Upper lobe of left lung (tissue), 6 donors: ENCODE measurements at regions not wholly inside any gene's neighbourhood (a gene's known extent, or its start where the extent isn't known, plus 50 kb on each side); places are given as distances from the start of the nearest gene placed in this dataset.
A peak's percentile ranks its signal among the peaks of the same experiment; 100 is the strongest.

Experiments
- ATAC-seq, 2 donors: fragments of 200-7000 bp; cut with Tn5 transposase; one replicate each; pipeline ENCODE4 v1.9.1; 2022; ENCODE audit warnings: mild to moderate bottlenecking in 2 of 2, moderate library complexity in 2 of 2; ENCODE audit not compliant: low FRiP score in 2 of 2
- DNase-seq, 2 donors: peaks; one replicate each; pipeline ENCODE4 v3.0.0-alpha.2; 2019 to 2020
- H3K27ac ChIP-seq, 4 donors: fragments of 200-600 bp; sonication (generic); one replicate each; pipeline ENCODE4 v1.5.1; 2016 to 2019
- H3K27me3 ChIP-seq, 4 donors: fragments of 200-600 bp; sonication (generic); one replicate each; pipeline ENCODE4 v1.5.1; 2017 to 2019
- H3K36me3 ChIP-seq, 4 donors: fragments of 200-600 bp; sonication (generic); one replicate each; pipeline ENCODE4 v1.5.1; 2016 to 2019
- H3K4me1 ChIP-seq, 4 donors: fragments of 200-600 bp; sonication (generic); one replicate each; pipeline ENCODE4 v1.5.1; 2018 to 2019
- H3K4me3 ChIP-seq, 4 donors: fragments of 200-600 bp; sonication (generic); one replicate each; pipeline ENCODE4 v1.5.1; 2017 to 2019; ENCODE audit warnings: mild to moderate bottlenecking in 2 of 4, moderate library complexity in 1 of 4
- H3K9me3 ChIP-seq, 4 donors: fragments of 200-600 bp; sonication (generic); one replicate each; pipeline ENCODE4 v1.5.1; 2018 to 2019
- EP300 ChIP-seq, 4 donors: sonication (generic); formaldehyde crosslinking; IDR thresholded peaks; one replicate each; pipeline ENCODE4 v1.5.1; 2017; ENCODE audit warnings: antibody characterized with exemption in 4 of 4, control low read depth in 2 of 4
- POLR2A ChIP-seq, 4 donors: fragments of 450-650 bp; IDR thresholded peaks; one replicate each; pipeline ENCODE4 v1.5.1; 2016 to 2017; ENCODE audit warnings: antibody characterized with exemption in 4 of 4, mild to moderate bottlenecking in 2 of 4
- POLR2AphosphoS5 ChIP-seq, 2 donors: sonication (generic); formaldehyde crosslinking; IDR thresholded peaks; one replicate each; pipeline ENCODE4 v1.5.1; 2017; ENCODE audit warnings: antibody characterized with exemption in 2 of 2
- WGBS, 2 donors: methylation state at CpG; one replicate each; pipeline ENCODE4 v1.1.5; 2017 to 2018; 5-methylcytosine and 5-hydroxymethylcytosine counted together
- TF ChIP-seq, protein P1 (sequence below), 6 experiments: fragments of 450-650 bp in 4 of 6; fragments of 200-600 bp in 2 of 6; sonication (generic) in 2 of 6; IDR thresholded peaks; one replicate each; pipeline ENCODE4 v1.5.1; 2016 to 2019; ENCODE audit warnings: antibody characterized with exemption in 6 of 6
- donor health status: DM: no; HTN: no; CAD: no; lungs with moderate emphysema.
- donor health status: DM: no; HTN: yes; CAD: no; lungs with severe emphysema.

- Histone ChIP-seq H3K9me3 (no peaks in the 10 kb centered on the region), H3K4me3 (no peak overlapping the region), H3K27ac (no peak overlapping the region), H3K27me3 (no peaks in the 10 kb centered on the region), H3K36me3 (no peaks in the 10 kb centered on the region), H3K4me1 (peaks cover 0 to 8% (median 6%) of the 10 kb centered on the region in 4 donors)
- DNase-seq, result peak in 1 of 2 donors; percentile 70
- 14% methylated on average over 4 of the region's 4 CpGs for WGBS, 2 donors
- ATAC-seq, result peak; percentile 85 to 89
- TF ChIP-seq, protein P1, sequence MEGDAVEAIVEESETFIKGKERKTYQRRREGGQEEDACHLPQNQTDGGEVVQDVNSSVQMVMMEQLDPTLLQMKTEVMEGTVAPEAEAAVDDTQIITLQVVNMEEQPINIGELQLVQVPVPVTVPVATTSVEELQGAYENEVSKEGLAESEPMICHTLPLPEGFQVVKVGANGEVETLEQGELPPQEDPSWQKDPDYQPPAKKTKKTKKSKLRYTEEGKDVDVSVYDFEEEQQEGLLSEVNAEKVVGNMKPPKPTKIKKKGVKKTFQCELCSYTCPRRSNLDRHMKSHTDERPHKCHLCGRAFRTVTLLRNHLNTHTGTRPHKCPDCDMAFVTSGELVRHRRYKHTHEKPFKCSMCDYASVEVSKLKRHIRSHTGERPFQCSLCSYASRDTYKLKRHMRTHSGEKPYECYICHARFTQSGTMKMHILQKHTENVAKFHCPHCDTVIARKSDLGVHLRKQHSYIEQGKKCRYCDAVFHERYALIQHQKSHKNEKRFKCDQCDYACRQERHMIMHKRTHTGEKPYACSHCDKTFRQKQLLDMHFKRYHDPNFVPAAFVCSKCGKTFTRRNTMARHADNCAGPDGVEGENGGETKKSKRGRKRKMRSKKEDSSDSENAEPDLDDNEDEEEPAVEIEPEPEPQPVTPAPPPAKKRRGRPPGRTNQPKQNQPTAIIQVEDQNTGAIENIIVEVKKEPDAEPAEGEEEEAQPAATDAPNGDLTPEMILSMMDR (IDR thresholded peaks at IDR 0.05), result peak; percentile 52 to 79 (median 72)
- TF ChIP-seq EP300 (IDR thresholded peaks at IDR 0.05) (no peak), POLR2A (IDR thresholded peaks at IDR 0.05) (no peak), POLR2AphosphoS5 (IDR thresholded peaks at IDR 0.05) (peak in 1 of 2 donors; percentile 13)
Observed at GRCh38 chr20:11204926-11205768, 531.3 kb upstream of the JAG1 start.

GRCh38 chr20:11205769-11206362 lies 532.1 kb upstream of the JAG1 start:
- DNase-seq (no peak), ATAC-seq (no peak)
- no peaks in the 10 kb centered on the region for H3K36me3 ChIP-seq
- TF ChIP-seq POLR2A (IDR thresholded peaks at IDR 0.05), result no peak
- TF ChIP-seq EP300 (IDR thresholded peaks at IDR 0.05), result no peak
- TF ChIP-seq POLR2AphosphoS5 (IDR thresholded peaks at IDR 0.05), result no peak
- TF ChIP-seq, protein P1 (IDR thresholded peaks at IDR 0.05), result no peak
- peaks cover 0 to 8% (median 6%) of the 10 kb centered on the region in 4 donors for H3K4me1 ChIP-seq
- H3K27me3 ChIP-seq, result no peaks in the 10 kb centered on the region
- 71 to 81% methylated on average over 4 of the region's 4 CpGs for WGBS, 2 donors
- no peaks in the 10 kb centered on the region for H3K9me3 ChIP-seq
- H3K4me3 ChIP-seq, result no peak overlapping the region
- no peak overlapping the region for H3K27ac ChIP-seq

- no peak for TF ChIP-seq EP300 (IDR thresholded peaks at IDR 0.05)
- 90 to 94% methylated on average over 10 of the region's 10 CpGs for WGBS, 2 donors
- H3K9me3 ChIP-seq, result no peaks in the 10 kb centered on the region
- no peaks in the 10 kb centered on the region for H3K27me3 ChIP-seq
- DNase-seq (no peak), ATAC-seq (peak in 1 of 2 donors; percentile 26)
- H3K4me1 ChIP-seq, result peaks cover 0 to 8% (median 6%) of the 10 kb centered on the region in 4 donors
- no peaks in the 10 kb centered on the region for H3K36me3 ChIP-seq
- H3K4me3 ChIP-seq, result no peak overlapping the region
- no peak overlapping the region for H3K27ac ChIP-seq
Observed at GRCh38 chr20:11207749-11208502, 534.1 kb upstream of the JAG1 start.

GRCh38 chr20:11210611-11211010 lies 536.8 kb upstream of the JAG1 start:
- no peak for DNase-seq
- Histone ChIP-seq H3K27ac (no peak overlapping the region), H3K9me3 (no peaks in the 10 kb centered on the region), H3K36me3 (no peaks in the 10 kb centered on the region), H3K27me3 (no peaks in the 10 kb centered on the region), H3K4me3 (no peak overlapping the region), H3K4me1 (peaks cover 0 to 2% (median under 1%) of the 10 kb centered on the region in 4 donors)
- ATAC-seq, result no peak
- TF ChIP-seq POLR2AphosphoS5 (IDR thresholded peaks at IDR 0.05), result no peak
- TF ChIP-seq POLR2A (IDR thresholded peaks at IDR 0.05), result no peak
- TF ChIP-seq, protein P1 (IDR thresholded peaks at IDR 0.05), result no peak
- no peak for TF ChIP-seq EP300 (IDR thresholded peaks at IDR 0.05)
- WGBS, 2 donors, result 79 to 83% methylated on average over 5 of the region's 5 CpGs

- no peak overlapping the region for H3K27ac ChIP-seq
- TF ChIP-seq, protein P1 (IDR thresholded peaks at IDR 0.05), result no peak
- TF ChIP-seq POLR2A (IDR thresholded peaks at IDR 0.05) (no peak), EP300 (IDR thresholded peaks at IDR 0.05) (no peak), POLR2AphosphoS5 (IDR thresholded peaks at IDR 0.05) (no peak)
- H3K4me3 ChIP-seq, result no peak overlapping the region
- WGBS, 2 donors, result 88 to 89% methylated on average over 3 of the region's 3 CpGs
- H3K4me1 ChIP-seq, result peaks cover 0 to 8% (median 2%) of the 10 kb centered on the region in 4 donors
- DNase-seq (no peak), ATAC-seq (no peak)
- H3K27me3 ChIP-seq, result no peaks in the 10 kb centered on the region
- H3K9me3 ChIP-seq, result no peaks in the 10 kb centered on the region
- no peaks in the 10 kb centered on the region for H3K36me3 ChIP-seq
Observed at GRCh38 chr20:11212272-11212671, 538.5 kb upstream of the JAG1 start.
